Islet of Langerhans (tissue), 1 donor: ENCODE measurements at regions not wholly inside any gene's neighbourhood (a gene's known extent, or its start where the extent isn't known, plus 50 kb on each side); places are given as distances from the start of the nearest gene placed in this dataset.
A peak's percentile ranks its signal among the peaks of the same experiment; 100 is the strongest.
"Not testable (repeated sequence)": the region's sequence is repeated elsewhere in the genome, so short reads cannot be mapped to it uniquely, and the experiment has no call there.

Source experiments
- FAIRE-seq: peaks from one replicate; lab custom pipeline; 2011; peaks lifted over from hg19 to GRCh38; lab: Jason Lieb, UNC

GRCh38 chr17:64784353-64785010, 122.4 kb upstream of the SMURF2 start:
- FAIRE-seq = no peak

- no peak for FAIRE-seq
These were observed 121.6 kb upstream of the SMURF2 start for GRCh38 chr17:64783556-64784352.

- FAIRE-seq = no peak
These were observed 120.9 kb upstream of the SMURF2 start for GRCh38 chr17:64783031-64783461.

- FAIRE-seq = no peak
These were observed 119.9 kb upstream of the SMURF2 start for GRCh38 chr17:64781810-64782555.

GRCh38 chr17:64781014-64781756, 119.1 kb upstream of the SMURF2 start:
- no peak for FAIRE-seq

- FAIRE-seq = no peak
These were observed 118.2 kb upstream of the SMURF2 start for GRCh38 chr17:64780096-64781013.

- FAIRE-seq = no peak
These were observed 117.4 kb upstream of the SMURF2 start for GRCh38 chr17:64779376-64780095.

GRCh38 chr17:64779098-64779375, 116.9 kb upstream of the SMURF2 start:
- not testable (repeated sequence) for FAIRE-seq

GRCh38 chr17:64778240-64779097, 116.4 kb upstream of the SMURF2 start:
- no peak for FAIRE-seq

- peak; percentile 70 for FAIRE-seq
These were observed 115.5 kb upstream of the SMURF2 start for GRCh38 chr17:64777415-64778239.

GRCh38 chr17:64776720-64777414, 114.8 kb upstream of the SMURF2 start:
- FAIRE-seq = not testable (repeated sequence)

GRCh38 chr17:64775701-64776570, 113.8 kb upstream of the SMURF2 start:
- no peak for FAIRE-seq

- FAIRE-seq = no peak
These were observed 112.9 kb upstream of the SMURF2 start for GRCh38 chr17:64774888-64775540.

- no peak for FAIRE-seq
These were observed 112.0 kb upstream of the SMURF2 start for GRCh38 chr17:64773836-64774761.

GRCh38 chr17:64773386-64773835, 111.3 kb upstream of the SMURF2 start:
- FAIRE-seq = no peak
